WTC11 (cell line): ENCODE measurements at regions not wholly inside any gene's neighbourhood (a gene's known extent, or its start where the extent isn't known, plus 50 kb on each side); places are given as distances from the start of the nearest gene placed in this dataset.

Experiments used
- ATAC-seq: fragments of 200-7000 bp; cut with Tn5 transposase; 2 replicates; pipeline ENCODE4 v1.10.0; 2021; ENCODE audit warnings: mild to moderate bottlenecking, moderate library complexity
- CTCF ChIA-PET: fragments of 300-600 bp; sonication (Branson Sonifier 250); formaldehyde crosslinking; loops from one replicate; lab custom pipeline; 2021; ENCODE audit warnings: antibody characterized with exemption; lab: Charles Lee
- POLR2A ChIA-PET: fragments of 350-600 bp; sonication (Branson Sonifier 250); formaldehyde crosslinking; loops from one replicate; lab custom pipeline; 2021; ENCODE audit warnings: antibody characterized with exemption; lab: Charles Lee
- DNase-seq: peaks from one replicate; pipeline ENCODE4 v3.0.0; 2021; ENCODE audit warnings: low spot score
- H3K27ac Mint-ChIP-seq: 2 replicates; pipeline ENCODE4 v1.8.0; 2021; ENCODE audit warnings: mixed read lengths
- H3K27me3 Mint-ChIP-seq: 2 replicates; pipeline ENCODE4 v1.8.0; 2021; ENCODE audit warnings: low read depth, mild to moderate bottlenecking, moderate library complexity, mixed read lengths
- H3K36me3 Mint-ChIP-seq: 2 replicates; pipeline ENCODE4 v1.8.0; 2021; ENCODE audit warnings: mixed read lengths
- H3K4me1 Mint-ChIP-seq: 2 replicates; pipeline ENCODE4 v1.8.0; 2022; ENCODE audit warnings: mixed read lengths
- H3K4me3 Mint-ChIP-seq: 2 replicates; pipeline ENCODE4 v1.8.0; 2021; ENCODE audit warnings: mild to moderate bottlenecking, moderate library complexity, mixed read lengths
- H3K9me3 Mint-ChIP-seq: 2 replicates; pipeline ENCODE4 v1.8.0; 2021; ENCODE audit warnings: mixed read lengths
- CBFB ChIP-seq: sonication (generic); formaldehyde crosslinking; IDR thresholded peaks from 2 replicates; pipeline ENCODE4 v1.8.1; 2022; ENCODE audit warnings: mild to moderate bottlenecking, low read depth, missing genetic modification reagents
- FOXK1 ChIP-seq: sonication (generic); formaldehyde crosslinking; IDR thresholded peaks from 2 replicates; pipeline ENCODE4 v1.8.0; 2022; ENCODE audit warnings: mild to moderate bottlenecking, moderate library complexity, missing genetic modification reagents
- GABPB1 ChIP-seq: sonication (generic); formaldehyde crosslinking; IDR thresholded peaks from 2 replicates; pipeline ENCODE4 v1.8.1; 2023; ENCODE audit warnings: mild to moderate bottlenecking, missing genetic modification reagents
- MYBL2 ChIP-seq: sonication (generic); formaldehyde crosslinking; IDR thresholded peaks from 2 replicates; pipeline ENCODE4 v1.8.1; 2023; ENCODE audit warnings: mild to moderate bottlenecking, moderate library complexity, missing genetic modification reagents
- NFYB ChIP-seq: sonication (generic); formaldehyde crosslinking; conservative IDR thresholded peaks from 2 replicates; pipeline ENCODE4 v1.8.0; 2022; ENCODE audit warnings: low read depth, missing genetic modification reagents
- NR3C1 ChIP-seq: sonication (generic); formaldehyde crosslinking; conservative IDR thresholded peaks from 2 replicates; pipeline ENCODE4 v1.8.1; 2023; ENCODE audit warnings: low read depth, mild to moderate bottlenecking, missing genetic modification reagents
- PRRX2 ChIP-seq: fragments of 250-450 bp; sonication (Bioruptor Pico); IDR thresholded peaks from 2 replicates; pipeline ENCODE4 v1.8.0; 2021; ENCODE audit warnings: mild to moderate bottlenecking
- TEAD1 ChIP-seq: sonication (generic); formaldehyde crosslinking; IDR thresholded peaks from 2 replicates; pipeline ENCODE4 v1.8.0; 2022; ENCODE audit warnings: mild to moderate bottlenecking, missing genetic modification reagents
- ZBTB21 ChIP-seq: sonication (generic); formaldehyde crosslinking; IDR thresholded peaks from 2 replicates; pipeline ENCODE4 v1.8.1; 2023; ENCODE audit warnings: mild to moderate bottlenecking, missing genetic modification reagents, borderline replicate concordance
- ZNF396 ChIP-seq: fragments of 250-450 bp; sonication (Bioruptor Pico); IDR thresholded peaks from 2 replicates; pipeline ENCODE4 v1.8.0; 2021; ENCODE audit warnings: mild to moderate bottlenecking, moderate library complexity, borderline replicate concordance
- ZNF423 ChIP-seq: fragments of 250-450 bp; sonication (Bioruptor Pico); IDR thresholded peaks from 2 replicates; pipeline ENCODE4 v2.1.2; 2022; ENCODE audit warnings: mild to moderate bottlenecking, moderate library complexity
- TF ChIP-seq, protein P1 (sequence below): fragments of 250-450 bp; sonication (Bioruptor Pico); conservative IDR thresholded peaks from 2 replicates; pipeline ENCODE4 v1.9.0; 2021; ENCODE audit warnings: mild to moderate bottlenecking
- TF ChIP-seq, protein P2 (sequence below): fragments of 250-450 bp; sonication (Bioruptor Pico); IDR thresholded peaks from 2 replicates; pipeline ENCODE4 v2.1.2; 2022; ENCODE audit warnings: mild to moderate bottlenecking, moderate library complexity
- TF ChIP-seq, protein P3 (sequence below): sonication (generic); formaldehyde crosslinking; IDR thresholded peaks from 2 replicates; pipeline ENCODE4 v1.8.0; 2022; ENCODE audit warnings: mild to moderate bottlenecking, missing genetic modification reagents
- TF ChIP-seq, protein P4 (sequence below): sonication (generic); formaldehyde crosslinking; IDR thresholded peaks from 2 replicates; pipeline ENCODE4 v1.8.1; 2023; ENCODE audit warnings: mild to moderate bottlenecking, missing genetic modification reagents, borderline replicate concordance
- TF ChIP-seq, protein P5 (sequence below): sonication (generic); formaldehyde crosslinking; IDR thresholded peaks from 2 replicates; pipeline ENCODE4 v1.8.1; 2023; ENCODE audit warnings: mild to moderate bottlenecking, missing genetic modification reagents
- TF ChIP-seq, protein P6 (sequence below): sonication (generic); formaldehyde crosslinking; IDR thresholded peaks from 2 replicates; pipeline ENCODE4 v1.8.0; 2022; ENCODE audit warnings: mild to moderate bottlenecking, missing genetic modification reagents
- TF ChIP-seq, protein P7 (sequence below): fragments of 250-450 bp; sonication (Bioruptor Pico); IDR thresholded peaks from 2 replicates; pipeline ENCODE4 v1.9.0; 2021; ENCODE audit warnings: mild to moderate bottlenecking
- TF ChIP-seq, protein P8 (sequence below): sonication (generic); formaldehyde crosslinking; conservative IDR thresholded peaks from 2 replicates; pipeline ENCODE4 v1.8.1; 2023; ENCODE audit warnings: mild to moderate bottlenecking, low read depth, missing genetic modification reagents, moderate library complexity

DNA sequence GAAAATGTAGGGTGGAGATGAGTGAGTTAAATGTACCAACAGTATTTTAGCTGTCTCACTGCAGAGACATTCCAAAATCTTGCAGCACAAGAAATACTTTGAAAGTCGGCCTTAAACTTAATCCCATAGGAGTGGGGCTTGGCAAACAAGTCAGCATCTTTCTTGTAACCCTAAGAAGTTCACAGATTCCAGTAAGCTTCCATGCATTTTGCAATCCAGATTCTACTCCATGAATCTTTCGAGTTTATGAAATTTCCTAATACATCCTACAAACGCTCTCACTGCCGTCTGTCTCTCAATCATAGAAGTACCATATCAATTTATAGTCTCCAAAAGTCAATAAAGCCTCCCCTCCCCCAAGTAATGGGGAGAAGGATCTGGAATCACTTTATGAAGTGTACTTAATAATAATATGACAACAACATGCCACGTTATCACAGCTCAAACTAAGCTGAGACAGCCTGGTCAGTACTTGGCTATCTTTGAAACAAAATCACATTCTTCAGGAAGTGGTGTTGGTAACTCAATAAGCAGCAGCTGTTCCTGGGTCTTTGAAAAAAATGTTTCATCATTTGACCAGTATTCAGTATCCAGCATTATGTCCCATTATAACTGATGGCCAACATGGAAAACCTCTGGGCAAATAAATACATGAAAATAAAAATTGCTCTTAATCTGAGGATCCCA is 317.4 kb upstream of the RUNX1 start:
- ChIA-PET CTCF (no interaction called here), POLR2A (no interaction called here)
- DNase-seq (no peak), ATAC-seq (no peak)
- Mint-ChIP-seq H3K9me3 (peaks cover 9% of the 10 kb centered on the region), H3K36me3 (no peaks in the 10 kb centered on the region), H3K4me3 (no peak overlapping the region), H3K27ac (no peak overlapping the region), H3K27me3 (no peaks in the 10 kb centered on the region), H3K4me1 (peaks cover 15% of the 10 kb centered on the region)
- TF ChIP-seq ZBTB21 (CRISPR knock-in tag) (no peak), FOXK1 (CRISPR knock-in tag) (no peak), CBFB (CRISPR knock-in tag) (no peak), GABPB1 (CRISPR knock-in tag) (no peak), NFYB (CRISPR knock-in tag) (no peak), ZNF396 (CRISPR knock-in tag) (no peak), TEAD1 (CRISPR knock-in tag) (no peak), NR3C1 (no peak), ZNF423 (no peak), MYBL2 (CRISPR knock-in tag) (no peak), PRRX2 (CRISPR knock-in tag) (no peak)
- TF ChIP-seq, protein P1, sequence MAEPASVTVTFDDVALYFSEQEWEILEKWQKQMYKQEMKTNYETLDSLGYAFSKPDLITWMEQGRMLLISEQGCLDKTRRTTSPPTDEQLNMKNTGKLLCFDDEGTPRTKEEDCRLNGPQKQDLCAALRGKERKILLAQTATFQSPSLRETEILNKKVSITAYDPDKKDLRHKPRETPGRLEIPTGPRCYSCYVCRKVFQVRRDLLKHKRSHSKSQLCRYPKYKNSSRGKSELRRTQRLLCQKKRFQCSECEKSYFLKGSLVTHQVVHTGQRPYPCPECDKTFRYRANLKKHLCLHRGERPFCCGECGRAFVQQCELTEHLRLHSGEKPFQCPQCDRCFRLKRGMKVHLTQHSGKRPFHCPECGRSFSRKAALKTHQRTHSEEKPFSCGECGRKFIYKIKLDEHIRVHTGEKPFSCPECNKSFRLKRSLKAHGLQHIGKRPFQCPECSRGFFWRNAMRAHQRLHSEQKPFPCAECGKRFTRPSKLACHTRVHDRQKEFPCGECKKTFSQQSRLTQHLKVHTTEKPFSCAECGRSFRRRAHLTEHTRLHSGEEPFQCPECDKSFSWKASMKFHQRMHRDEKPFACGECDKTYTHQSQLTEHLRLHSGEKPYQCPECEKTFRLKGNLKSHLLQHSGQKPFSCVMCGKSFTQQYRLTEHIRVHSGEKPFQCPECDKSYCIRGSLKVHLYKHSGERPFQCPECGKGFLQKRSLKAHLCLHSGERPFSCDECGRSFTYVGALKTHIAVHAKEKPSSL = no peak
- TF ChIP-seq, protein P2, sequence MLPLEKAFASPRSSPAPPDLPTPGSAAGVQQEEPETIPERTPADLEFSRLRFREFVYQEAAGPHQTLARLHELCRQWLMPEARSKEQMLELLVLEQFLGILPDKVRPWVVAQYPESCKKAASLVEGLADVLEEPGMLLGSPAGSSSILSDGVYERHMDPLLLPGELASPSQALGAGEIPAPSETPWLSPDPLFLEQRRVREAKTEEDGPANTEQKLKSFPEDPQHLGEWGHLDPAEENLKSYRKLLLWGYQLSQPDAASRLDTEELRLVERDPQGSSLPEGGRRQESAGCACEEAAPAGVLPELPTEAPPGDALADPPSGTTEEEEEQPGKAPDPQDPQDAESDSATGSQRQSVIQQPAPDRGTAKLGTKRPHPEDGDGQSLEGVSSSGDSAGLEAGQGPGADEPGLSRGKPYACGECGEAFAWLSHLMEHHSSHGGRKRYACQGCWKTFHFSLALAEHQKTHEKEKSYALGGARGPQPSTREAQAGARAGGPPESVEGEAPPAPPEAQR (CRISPR knock-in tag) = no peak
- TF ChIP-seq, protein P3, sequence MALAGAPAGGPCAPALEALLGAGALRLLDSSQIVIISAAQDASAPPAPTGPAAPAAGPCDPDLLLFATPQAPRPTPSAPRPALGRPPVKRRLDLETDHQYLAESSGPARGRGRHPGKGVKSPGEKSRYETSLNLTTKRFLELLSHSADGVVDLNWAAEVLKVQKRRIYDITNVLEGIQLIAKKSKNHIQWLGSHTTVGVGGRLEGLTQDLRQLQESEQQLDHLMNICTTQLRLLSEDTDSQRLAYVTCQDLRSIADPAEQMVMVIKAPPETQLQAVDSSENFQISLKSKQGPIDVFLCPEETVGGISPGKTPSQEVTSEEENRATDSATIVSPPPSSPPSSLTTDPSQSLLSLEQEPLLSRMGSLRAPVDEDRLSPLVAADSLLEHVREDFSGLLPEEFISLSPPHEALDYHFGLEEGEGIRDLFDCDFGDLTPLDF (CRISPR knock-in tag) = no peak
- TF ChIP-seq, protein P4, sequence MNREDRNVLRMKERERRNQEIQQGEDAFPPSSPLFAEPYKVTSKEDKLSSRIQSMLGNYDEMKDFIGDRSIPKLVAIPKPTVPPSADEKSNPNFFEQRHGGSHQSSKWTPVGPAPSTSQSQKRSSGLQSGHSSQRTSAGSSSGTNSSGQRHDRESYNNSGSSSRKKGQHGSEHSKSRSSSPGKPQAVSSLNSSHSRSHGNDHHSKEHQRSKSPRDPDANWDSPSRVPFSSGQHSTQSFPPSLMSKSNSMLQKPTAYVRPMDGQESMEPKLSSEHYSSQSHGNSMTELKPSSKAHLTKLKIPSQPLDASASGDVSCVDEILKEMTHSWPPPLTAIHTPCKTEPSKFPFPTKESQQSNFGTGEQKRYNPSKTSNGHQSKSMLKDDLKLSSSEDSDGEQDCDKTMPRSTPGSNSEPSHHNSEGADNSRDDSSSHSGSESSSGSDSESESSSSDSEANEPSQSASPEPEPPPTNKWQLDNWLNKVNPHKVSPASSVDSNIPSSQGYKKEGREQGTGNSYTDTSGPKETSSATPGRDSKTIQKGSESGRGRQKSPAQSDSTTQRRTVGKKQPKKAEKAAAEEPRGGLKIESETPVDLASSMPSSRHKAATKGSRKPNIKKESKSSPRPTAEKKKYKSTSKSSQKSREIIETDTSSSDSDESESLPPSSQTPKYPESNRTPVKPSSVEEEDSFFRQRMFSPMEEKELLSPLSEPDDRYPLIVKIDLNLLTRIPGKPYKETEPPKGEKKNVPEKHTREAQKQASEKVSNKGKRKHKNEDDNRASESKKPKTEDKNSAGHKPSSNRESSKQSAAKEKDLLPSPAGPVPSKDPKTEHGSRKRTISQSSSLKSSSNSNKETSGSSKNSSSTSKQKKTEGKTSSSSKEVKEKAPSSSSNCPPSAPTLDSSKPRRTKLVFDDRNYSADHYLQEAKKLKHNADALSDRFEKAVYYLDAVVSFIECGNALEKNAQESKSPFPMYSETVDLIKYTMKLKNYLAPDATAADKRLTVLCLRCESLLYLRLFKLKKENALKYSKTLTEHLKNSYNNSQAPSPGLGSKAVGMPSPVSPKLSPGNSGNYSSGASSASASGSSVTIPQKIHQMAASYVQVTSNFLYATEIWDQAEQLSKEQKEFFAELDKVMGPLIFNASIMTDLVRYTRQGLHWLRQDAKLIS (CRISPR knock-in tag) = no peak
- TF ChIP-seq, protein P5, sequence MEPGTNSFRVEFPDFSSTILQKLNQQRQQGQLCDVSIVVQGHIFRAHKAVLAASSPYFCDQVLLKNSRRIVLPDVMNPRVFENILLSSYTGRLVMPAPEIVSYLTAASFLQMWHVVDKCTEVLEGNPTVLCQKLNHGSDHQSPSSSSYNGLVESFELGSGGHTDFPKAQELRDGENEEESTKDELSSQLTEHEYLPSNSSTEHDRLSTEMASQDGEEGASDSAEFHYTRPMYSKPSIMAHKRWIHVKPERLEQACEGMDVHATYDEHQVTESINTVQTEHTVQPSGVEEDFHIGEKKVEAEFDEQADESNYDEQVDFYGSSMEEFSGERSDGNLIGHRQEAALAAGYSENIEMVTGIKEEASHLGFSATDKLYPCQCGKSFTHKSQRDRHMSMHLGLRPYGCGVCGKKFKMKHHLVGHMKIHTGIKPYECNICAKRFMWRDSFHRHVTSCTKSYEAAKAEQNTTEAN (CRISPR knock-in tag) = no peak
- TF ChIP-seq, protein P6, sequence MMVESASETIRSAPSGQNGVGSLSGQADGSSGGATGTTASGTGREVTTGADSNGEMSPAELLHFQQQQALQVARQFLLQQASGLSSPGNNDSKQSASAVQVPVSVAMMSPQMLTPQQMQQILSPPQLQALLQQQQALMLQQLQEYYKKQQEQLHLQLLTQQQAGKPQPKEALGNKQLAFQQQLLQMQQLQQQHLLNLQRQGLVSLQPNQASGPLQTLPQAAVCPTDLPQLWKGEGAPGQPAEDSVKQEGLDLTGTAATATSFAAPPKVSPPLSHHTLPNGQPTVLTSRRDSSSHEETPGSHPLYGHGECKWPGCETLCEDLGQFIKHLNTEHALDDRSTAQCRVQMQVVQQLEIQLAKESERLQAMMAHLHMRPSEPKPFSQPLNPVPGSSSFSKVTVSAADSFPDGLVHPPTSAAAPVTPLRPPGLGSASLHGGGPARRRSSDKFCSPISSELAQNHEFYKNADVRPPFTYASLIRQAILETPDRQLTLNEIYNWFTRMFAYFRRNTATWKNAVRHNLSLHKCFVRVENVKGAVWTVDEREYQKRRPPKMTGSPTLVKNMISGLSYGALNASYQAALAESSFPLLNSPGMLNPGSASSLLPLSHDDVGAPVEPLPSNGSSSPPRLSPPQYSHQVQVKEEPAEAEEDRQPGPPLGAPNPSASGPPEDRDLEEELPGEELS (CRISPR knock-in tag) = no peak
- TF ChIP-seq, protein P7, sequence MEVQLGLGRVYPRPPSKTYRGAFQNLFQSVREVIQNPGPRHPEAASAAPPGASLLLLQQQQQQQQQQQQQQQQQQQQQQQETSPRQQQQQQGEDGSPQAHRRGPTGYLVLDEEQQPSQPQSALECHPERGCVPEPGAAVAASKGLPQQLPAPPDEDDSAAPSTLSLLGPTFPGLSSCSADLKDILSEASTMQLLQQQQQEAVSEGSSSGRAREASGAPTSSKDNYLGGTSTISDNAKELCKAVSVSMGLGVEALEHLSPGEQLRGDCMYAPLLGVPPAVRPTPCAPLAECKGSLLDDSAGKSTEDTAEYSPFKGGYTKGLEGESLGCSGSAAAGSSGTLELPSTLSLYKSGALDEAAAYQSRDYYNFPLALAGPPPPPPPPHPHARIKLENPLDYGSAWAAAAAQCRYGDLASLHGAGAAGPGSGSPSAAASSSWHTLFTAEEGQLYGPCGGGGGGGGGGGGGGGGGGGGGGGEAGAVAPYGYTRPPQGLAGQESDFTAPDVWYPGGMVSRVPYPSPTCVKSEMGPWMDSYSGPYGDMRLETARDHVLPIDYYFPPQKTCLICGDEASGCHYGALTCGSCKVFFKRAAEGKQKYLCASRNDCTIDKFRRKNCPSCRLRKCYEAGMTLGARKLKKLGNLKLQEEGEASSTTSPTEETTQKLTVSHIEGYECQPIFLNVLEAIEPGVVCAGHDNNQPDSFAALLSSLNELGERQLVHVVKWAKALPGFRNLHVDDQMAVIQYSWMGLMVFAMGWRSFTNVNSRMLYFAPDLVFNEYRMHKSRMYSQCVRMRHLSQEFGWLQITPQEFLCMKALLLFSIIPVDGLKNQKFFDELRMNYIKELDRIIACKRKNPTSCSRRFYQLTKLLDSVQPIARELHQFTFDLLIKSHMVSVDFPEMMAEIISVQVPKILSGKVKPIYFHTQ (CRISPR knock-in tag) = no peak
- TF ChIP-seq, protein P8, sequence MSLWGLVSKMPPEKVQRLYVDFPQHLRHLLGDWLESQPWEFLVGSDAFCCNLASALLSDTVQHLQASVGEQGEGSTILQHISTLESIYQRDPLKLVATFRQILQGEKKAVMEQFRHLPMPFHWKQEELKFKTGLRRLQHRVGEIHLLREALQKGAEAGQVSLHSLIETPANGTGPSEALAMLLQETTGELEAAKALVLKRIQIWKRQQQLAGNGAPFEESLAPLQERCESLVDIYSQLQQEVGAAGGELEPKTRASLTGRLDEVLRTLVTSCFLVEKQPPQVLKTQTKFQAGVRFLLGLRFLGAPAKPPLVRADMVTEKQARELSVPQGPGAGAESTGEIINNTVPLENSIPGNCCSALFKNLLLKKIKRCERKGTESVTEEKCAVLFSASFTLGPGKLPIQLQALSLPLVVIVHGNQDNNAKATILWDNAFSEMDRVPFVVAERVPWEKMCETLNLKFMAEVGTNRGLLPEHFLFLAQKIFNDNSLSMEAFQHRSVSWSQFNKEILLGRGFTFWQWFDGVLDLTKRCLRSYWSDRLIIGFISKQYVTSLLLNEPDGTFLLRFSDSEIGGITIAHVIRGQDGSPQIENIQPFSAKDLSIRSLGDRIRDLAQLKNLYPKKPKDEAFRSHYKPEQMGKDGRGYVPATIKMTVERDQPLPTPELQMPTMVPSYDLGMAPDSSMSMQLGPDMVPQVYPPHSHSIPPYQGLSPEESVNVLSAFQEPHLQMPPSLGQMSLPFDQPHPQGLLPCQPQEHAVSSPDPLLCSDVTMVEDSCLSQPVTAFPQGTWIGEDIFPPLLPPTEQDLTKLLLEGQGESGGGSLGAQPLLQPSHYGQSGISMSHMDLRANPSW (CRISPR knock-in tag) = no peak
